Stimulated activated CD8-positive, alpha-beta memory T cell treated with anti-CD3 and anti-CD28 coated beads, Interleukin-15, amount 100 ng/mL, for 4 hours (primary cell): ENCODE measurements at regions not wholly inside any gene's neighbourhood (a gene's known extent, or its start where the extent isn't known, plus 50 kb on each side); places are given as distances from the start of the nearest gene placed in this dataset.
"Not testable (repeated sequence)": the region's sequence is repeated elsewhere in the genome, so short reads cannot be mapped to it uniquely, and the experiment has no call there.

ENCODE experiments used
- DNase-seq, 2 donors: peaks; one replicate each; pipeline ENCODE4 v3.0.0-alpha.2; 2020; ENCODE audit warnings: low read depth in 2 of 2

DNA sequence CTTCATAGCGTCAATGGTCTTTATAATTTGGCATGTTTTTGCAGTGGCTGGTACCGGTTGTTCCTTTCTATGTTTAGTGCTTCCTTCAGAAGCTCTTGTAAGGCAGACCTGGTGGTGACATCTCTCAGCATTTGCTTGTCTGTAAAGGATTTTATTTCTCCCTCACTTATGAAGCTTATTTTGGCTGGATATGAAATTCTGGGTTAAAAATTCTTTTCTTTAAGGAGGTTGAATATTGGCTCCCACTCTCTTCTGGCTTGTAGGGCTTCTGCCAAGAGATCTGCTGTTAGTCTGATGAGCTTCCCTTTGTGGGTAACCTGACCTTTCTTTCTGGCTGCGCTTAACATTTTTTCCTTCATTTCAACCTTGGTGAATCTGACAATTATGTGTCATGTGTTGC lies 250.0 kb upstream of the CTNNB1 start:
- DNase-seq = not testable (repeated sequence)

- DNase-seq = no peak
Measured at GRCh38 chr3:40951636-40952035, 247.7 kb upstream of the CTNNB1 start.

GRCh38 chr3:40961104-40961857 lies 238.0 kb upstream of the CTNNB1 start:
- DNase-seq = no peak

GRCh38 chr3:40962721-40963120 lies 236.6 kb upstream of the CTNNB1 start:
- DNase-seq = no peak

DNA sequence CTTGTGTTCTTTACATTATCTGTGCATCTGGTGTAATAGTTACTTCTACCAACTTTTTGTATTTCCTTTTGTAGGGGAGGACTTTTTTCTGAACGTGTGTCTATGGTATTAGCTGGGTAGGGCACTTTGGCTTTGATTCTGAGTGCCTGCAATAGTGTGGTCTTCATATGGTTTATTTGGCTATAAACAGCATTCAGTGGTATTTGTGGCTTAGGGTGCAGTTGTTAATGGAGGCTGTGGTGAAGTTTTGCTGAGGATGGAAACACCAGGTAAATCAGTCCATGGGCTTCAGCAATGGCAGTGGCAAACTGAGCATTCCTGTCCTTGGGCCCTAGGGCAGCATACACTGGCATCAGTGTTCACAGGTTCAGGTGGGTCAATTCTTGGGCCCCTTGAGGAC lies 230.6 kb upstream of the CTNNB1 start:
- no peak for DNase-seq

DNA sequence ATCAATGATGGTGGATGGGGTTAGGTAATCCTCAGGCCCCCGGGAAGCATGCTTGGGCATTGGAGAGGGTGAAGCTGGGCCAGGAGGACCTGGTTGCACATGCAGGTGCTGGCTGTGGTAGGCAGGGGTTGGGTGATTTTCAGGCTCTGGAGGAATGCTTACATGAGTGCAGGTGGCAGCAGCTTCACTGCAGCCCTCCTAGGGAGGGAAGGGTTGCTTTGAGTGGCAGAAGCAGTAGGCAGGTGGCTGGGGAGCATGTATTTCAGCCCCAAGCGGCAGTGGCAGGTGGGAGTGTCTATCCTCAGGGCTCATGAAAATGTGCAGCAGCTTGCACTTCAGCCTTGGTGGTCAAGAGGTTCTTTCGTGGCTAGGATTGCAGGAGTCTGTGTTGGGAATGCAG lies 230.0 kb upstream of the CTNNB1 start:
- DNase-seq = no peak

DNA sequence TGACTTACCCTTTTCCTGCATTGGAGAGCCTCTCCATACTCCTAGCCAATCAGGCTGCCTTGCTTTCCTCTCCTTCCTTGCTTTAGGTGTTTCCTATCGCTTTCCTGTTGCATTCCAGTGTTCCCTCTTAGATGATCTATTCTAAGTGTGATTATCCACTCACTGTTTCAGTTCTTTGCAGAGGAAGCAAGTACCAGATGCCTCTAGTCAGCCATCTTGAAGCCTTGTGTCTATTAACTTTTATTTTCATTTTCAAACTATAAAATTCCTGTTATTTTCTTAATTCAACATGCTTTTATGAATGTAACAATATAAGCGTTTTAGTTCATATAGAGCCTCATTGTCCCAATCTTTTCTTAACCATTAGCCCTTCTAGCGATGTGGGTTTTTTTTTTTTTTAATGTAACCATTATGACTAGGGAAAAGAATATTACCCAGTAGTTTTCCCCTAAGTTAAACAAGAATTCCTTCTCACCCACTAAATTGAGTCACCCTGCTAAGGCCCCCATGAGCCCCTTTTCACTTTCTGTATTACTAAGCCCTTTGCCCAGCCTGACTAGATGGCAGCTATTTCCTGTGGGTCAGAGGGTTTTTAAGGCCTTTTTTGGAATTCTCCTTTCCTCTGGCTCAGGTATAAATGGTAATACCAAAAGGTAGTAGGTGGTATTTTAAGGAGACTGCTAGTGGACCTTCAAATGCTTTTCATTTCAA lies 229.4 kb upstream of the CTNNB1 start:
- DNase-seq = no peak

GRCh38 chr3:40971191-40972168 lies 227.8 kb upstream of the CTNNB1 start:
- DNase-seq = no peak

DNA sequence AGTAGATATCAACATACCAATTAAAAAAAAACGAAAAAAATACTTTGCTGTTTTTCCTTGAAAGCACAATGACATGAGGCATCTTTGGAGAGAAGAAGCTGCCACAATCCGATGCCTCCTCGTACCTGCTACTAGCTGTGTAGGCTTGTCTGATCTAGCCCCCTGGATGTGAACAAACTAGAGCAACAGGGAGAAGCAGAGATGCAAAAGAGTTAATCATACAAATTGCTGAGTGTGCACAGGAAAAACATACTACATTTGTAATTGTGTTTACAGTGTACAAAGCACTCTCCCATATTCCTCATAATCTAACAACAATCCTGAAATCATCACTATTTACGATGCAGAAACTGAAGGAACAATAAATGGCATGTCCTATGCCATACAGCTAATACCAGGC lies 227.0 kb upstream of the CTNNB1 start:
- DNase-seq = no peak

GRCh38 chr3:40973141-40973540 lies 226.2 kb upstream of the CTNNB1 start:
- no peak for DNase-seq

DNA sequence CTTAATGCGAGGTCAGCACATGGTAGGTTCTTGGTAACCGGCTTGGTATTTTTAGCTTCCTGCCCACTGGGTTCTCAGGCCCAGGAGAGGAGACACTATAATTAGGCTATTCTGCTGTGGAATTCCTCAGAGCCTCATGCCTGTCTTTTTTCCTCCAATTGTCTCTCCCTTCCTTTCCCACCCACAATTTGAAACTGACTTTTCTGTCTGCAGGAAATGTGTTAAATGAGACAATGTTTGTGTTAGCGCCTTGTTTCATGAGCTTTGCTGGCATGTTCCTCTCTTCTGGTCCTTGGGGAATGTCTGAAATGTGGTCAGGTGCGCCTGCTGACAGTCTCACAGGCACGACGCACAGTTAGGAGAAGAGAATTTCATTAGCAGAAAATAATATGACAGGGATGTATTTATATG lies 223.6 kb upstream of the CTNNB1 start:
- DNase-seq = no peak

DNA sequence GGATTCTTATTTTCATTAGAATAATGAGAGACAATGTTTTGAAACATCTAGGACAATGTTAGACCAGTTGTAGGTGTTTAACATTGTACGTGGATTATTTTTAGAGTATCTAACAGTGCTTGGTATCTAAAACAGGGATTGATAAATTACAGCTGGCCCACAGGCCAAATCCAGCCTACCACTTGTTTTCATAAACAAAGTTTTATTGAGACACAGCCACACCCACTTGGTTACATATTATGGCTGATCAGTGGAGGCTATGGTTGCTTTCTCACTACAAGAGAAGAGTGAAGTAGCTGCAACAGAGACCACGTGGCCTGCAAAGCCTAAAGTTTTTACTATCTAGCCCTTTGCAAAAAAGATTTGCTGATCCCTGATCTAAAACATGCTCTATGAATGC lies 223.1 kb upstream of the CTNNB1 start:
- no peak for DNase-seq

DNA sequence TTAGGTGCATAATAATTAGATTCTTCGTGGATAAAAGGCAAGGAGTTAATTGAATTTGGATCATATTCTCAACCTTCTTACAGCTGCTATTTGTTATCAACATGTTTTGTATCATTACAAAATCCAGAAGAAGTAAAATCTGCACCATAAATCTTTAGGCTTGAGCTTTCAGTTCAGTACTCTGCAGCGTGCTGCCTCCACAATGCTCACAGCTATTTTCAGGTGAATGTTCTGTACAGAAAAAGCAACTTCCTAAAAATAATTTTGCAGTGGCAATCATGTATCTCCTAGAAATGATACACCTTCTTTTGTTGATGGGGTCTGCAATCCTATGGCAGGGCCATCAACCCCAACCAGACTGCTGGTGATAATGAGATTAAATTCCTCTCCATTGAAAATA lies 220.9 kb upstream of the CTNNB1 start:
- DNase-seq = no peak

- no peak for DNase-seq
Measured at GRCh38 chr3:40979962-40980361, 219.3 kb upstream of the CTNNB1 start.

DNA sequence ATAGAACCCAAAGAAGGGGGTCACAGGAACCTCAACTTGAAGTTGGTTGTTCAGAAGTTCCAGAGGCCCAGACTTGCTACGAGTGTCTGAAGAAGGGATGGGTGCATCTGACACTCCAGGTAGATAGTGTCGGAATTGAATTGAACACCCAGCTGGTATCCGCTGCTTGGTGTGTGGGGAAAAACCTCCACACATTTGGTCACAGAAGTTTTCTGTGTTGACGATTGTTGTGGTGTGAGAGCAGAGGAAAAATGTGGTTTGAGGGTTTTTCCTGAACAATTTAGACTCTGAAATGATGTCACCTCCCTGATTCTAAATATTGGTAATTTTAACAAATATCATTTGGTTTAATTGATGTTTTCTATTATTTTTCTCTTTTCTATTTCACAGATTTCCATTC lies 218.8 kb upstream of the CTNNB1 start:
- no peak for DNase-seq

GRCh38 chr3:40985195-40985594 lies 214.1 kb upstream of the CTNNB1 start:
- DNase-seq = no peak

- DNase-seq = no peak
Measured at GRCh38 chr3:40988468-40988867, 210.8 kb upstream of the CTNNB1 start.

- DNase-seq = no peak
Measured at GRCh38 chr3:40989141-40990061, 209.9 kb upstream of the CTNNB1 start.

DNA sequence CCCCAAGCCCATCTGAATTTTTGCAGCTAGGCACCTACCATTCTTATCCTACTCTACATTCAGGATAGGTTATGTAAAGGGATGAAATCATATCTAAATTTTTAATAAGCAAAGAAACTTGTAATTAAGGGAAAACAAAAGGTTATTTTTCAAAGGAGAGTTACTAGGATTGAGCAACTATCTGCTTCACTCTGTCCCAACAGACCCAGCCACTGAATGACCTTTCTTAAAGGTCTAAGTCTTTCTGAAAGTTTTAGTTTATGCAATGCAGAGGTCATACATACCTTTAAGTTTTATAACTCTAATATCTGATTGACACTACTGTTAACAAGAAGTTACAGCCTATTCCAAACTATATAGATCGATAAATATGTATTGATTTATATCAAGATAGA lies 209.2 kb upstream of the CTNNB1 start:
- DNase-seq = no peak

DNA sequence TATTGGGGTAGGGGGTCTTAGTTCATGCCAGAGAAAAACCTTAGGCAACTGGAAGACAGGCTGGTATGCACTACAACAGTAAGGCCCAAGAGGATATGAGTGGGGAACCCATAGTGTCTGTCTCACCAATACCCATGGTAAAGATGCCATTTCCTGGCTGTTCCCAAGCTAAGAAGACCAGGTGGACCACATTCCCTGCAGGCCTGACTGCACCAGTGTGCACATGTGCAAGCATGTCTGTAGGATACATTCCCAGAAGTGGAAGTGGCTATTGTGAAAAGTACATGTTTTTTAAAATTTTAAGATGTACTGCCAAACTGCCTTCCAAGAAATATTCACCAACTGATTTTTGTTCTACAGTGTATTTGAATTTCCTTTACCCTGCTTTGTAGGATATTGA lies 207.3 kb upstream of the CTNNB1 start:
- DNase-seq = no peak

- DNase-seq = no peak
Measured at GRCh38 chr3:40994611-40995010, 204.7 kb upstream of the CTNNB1 start.
